SJCRH30 (cell line): ENCODE measurements at regions not wholly inside any gene's neighbourhood (a gene's known extent, or its start where the extent isn't known, plus 50 kb on each side); places are given as distances from the start of the nearest gene placed in this dataset.

Source experiments
- DNase-seq, 2 experiments: peaks; one replicate each; pipeline ENCODE4 v3.0.0-alpha.2; 2015 to 2020
- H3K27ac ChIP-seq: fragments of 250-450 bp; sonication (Bioruptor Pico); 2 replicates; pipeline ENCODE4 v1.5.1; 2020; ENCODE audit warnings: mild to moderate bottlenecking, moderate library complexity
- H3K27me3 ChIP-seq: fragments of 250-450 bp; sonication (Bioruptor Pico); 2 replicates; pipeline ENCODE4 v1.5.1; 2020; ENCODE audit warnings: mild to moderate bottlenecking, moderate library complexity
- H3K36me3 ChIP-seq: fragments of 250-450 bp; sonication (Bioruptor Pico); 2 replicates; pipeline ENCODE4 v1.5.1; 2020; ENCODE audit warnings: mild to moderate bottlenecking, moderate library complexity
- H3K4me1 ChIP-seq: fragments of 250-450 bp; sonication (Bioruptor Pico); 2 replicates; pipeline ENCODE4 v1.5.1; 2020; ENCODE audit warnings: mild to moderate bottlenecking, moderate library complexity
- H3K4me3 ChIP-seq: fragments of 250-450 bp; sonication (Bioruptor Pico); 2 replicates; pipeline ENCODE4 v1.5.1; 2020; ENCODE audit warnings: mild to moderate bottlenecking, moderate library complexity
- H3K9me3 ChIP-seq: fragments of 250-450 bp; sonication (Bioruptor Pico); replicated peaks from 2 replicates; pipeline ENCODE4 v1.5.1; 2020; ENCODE audit warnings: mild to moderate bottlenecking, moderate library complexity

DNA sequence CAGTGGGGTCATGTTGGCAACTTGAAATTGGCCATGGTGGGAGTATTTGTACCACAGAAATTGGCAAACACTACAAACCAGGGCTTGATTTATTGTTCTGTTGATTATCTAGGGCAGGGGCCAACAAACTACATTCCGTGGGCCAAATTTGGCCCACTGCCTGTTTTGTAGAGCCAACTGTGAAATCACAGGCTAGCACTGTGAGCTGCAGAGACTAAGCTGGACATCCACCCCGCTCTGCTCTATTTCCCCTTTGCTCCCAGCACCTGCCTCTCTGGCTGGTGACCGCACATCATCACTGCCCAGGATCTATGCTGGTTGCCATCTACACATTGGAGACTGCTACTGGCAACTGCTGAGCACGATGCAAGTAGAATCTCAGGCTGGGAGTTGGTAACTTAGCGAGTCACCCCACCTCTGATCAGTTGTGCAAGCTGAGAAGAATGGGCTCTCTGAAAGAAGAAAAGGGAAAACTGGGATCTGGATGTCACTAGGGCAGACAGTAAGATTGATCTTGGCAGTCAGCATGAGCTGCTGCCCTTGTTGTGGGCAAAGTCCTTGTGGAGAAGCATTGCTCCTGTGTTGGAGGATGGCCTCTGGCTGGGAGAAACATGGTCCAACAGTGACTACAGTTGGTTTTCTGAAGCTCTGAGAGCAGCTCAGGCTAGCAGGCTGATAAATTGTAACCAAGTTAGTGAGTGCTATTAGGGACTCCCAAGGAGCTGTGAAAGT lies 144.7 kb upstream of the RAD23B start:
- Histone ChIP-seq H3K36me3 (no peaks in the 10 kb centered on the region), H3K27me3 (no peaks in the 10 kb centered on the region), H3K4me3 (no peak overlapping the region), H3K4me1 (no peaks in the 10 kb centered on the region), H3K27ac (no peak overlapping the region), H3K9me3 (no peaks in the 10 kb centered on the region; the same call in 1 of the 2 replicates)
- peak; percentile 51 to 59 for DNase-seq

DNA sequence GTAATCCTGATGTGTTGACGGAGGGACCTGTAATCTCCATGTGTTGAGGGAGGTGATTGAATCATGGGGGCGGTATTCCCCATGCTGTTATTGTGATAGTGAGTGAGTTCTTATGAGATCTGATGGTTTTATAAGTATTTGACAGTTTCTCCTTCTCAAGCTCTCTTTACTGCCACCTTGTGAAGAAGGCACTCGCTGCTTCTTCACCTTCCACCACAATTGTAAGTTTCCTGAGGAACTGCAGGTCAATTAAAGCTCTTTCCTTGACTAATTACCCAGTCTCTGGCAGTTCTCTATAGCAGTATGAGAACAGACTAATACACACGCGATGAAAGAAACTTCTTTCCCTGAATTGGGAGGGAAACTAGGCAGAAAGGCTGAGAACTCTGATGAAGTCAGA lies 141.1 kb upstream of the RAD23B start:
- Histone ChIP-seq H3K4me3 (no peak overlapping the region), H3K36me3 (no peaks in the 10 kb centered on the region), H3K4me1 (no peaks in the 10 kb centered on the region), H3K9me3 (no peaks in the 10 kb centered on the region; the same call in 1 of the 2 replicates), H3K27me3 (0 out of 2 replicates have a peak, but pooled peaks cover 3% of the 10 kb centered on the region), H3K27ac (no peak overlapping the region)
- DNase-seq: no peak

GRCh38 chr9:107142430-107142829 lies 140.6 kb upstream of the RAD23B start:
- Histone ChIP-seq H3K36me3 (no peaks in the 10 kb centered on the region), H3K9me3 (no peaks in the 10 kb centered on the region; the same call in 1 of the 2 replicates), H3K4me3 (no peak overlapping the region), H3K4me1 (no peaks in the 10 kb centered on the region), H3K27ac (no peak overlapping the region), H3K27me3 (0 out of 2 replicates have a peak, but pooled peaks cover 3% of the 10 kb centered on the region)
- DNase-seq: no peak

- Histone ChIP-seq H3K9me3 (no peaks in the 10 kb centered on the region), H3K4me1 (no peaks in the 10 kb centered on the region), H3K4me3 (no peak overlapping the region), H3K27ac (no peak overlapping the region), H3K27me3 (0 out of 2 replicates have a peak, but pooled peaks cover 3% of the 10 kb centered on the region), H3K36me3 (no peaks in the 10 kb centered on the region)
- no peak for DNase-seq
Observed at GRCh38 chr9:107142896-107143603, 140.0 kb upstream of the RAD23B start.

- Histone ChIP-seq H3K27ac (no peak overlapping the region), H3K27me3 (0 out of 2 replicates have a peak, but pooled peaks cover 3% of the 10 kb centered on the region), H3K36me3 (no peaks in the 10 kb centered on the region), H3K9me3 (no peaks in the 10 kb centered on the region), H3K4me3 (no peak overlapping the region), H3K4me1 (no peaks in the 10 kb centered on the region)
- no peak for DNase-seq
Observed at GRCh38 chr9:107144475-107144874, 138.6 kb upstream of the RAD23B start.

DNA sequence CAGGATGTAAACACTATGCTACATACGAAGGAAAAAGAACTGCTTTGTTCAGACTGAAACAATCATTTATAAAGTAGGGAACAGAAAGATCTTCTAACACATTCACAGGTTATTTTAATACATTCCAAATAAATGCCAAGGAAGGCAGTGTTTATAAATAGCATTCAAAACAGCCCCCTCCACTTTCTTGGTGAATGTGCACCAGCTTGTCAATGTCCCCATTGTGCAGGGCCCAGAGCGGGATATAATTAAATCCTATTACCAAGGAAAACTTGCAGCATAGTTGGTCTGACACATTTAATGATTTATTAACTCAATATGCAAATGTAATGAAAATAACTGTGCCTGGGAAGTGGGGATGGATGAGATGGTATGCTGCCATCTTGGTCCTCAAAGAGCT lies 135.9 kb upstream of the RAD23B start:
- no peaks in the 10 kb centered on the region; the same call in 1 of the 2 replicates for H3K4me1 ChIP-seq
- H3K27ac ChIP-seq: no peak overlapping the region
- H3K4me3 ChIP-seq: no peak overlapping the region
- no peaks in the 10 kb centered on the region for H3K36me3 ChIP-seq
- H3K9me3 ChIP-seq: no peaks in the 10 kb centered on the region
- H3K27me3 ChIP-seq: 0 out of 2 replicates have a peak, but pooled peaks cover 3% of the 10 kb centered on the region
- DNase-seq: no peak

DNA sequence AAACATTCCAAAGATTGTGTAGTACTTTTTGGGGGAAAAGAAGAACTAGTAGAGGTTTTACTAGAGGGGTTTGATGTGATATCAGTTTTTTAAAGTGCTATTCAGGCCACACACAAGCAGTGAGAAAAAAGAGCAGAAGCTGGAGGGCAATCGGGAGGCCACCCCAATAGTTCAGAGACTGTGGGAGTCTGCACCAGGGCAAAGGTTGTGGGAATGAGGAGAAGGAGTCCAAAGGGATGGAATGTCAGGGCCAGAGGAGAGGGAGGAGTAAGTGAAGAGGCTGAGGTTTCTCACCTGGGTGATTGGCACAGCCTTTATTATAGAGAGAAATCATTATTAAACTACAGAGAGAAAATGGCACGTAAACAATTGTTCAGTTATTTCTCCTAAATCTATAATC lies 134.9 kb upstream of the RAD23B start:
- DNase-seq: no peak
- 0 out of 2 replicates have a peak, but pooled peaks cover 3% of the 10 kb centered on the region for H3K27me3 ChIP-seq
- H3K4me1 ChIP-seq: no peaks in the 10 kb centered on the region; the same call in 1 of the 2 replicates
- no peak overlapping the region for H3K27ac ChIP-seq
- H3K4me3 ChIP-seq: no peak overlapping the region
- no peaks in the 10 kb centered on the region for H3K36me3 ChIP-seq
- H3K9me3 ChIP-seq: no peaks in the 10 kb centered on the region

- Histone ChIP-seq H3K27ac (no peak overlapping the region), H3K9me3 (no peaks in the 10 kb centered on the region), H3K36me3 (no peaks in the 10 kb centered on the region), H3K4me3 (no peak overlapping the region), H3K4me1 (peaks cover 3% of the 10 kb centered on the region; the same call in 1 of the 2 replicates), H3K27me3 (0 out of 2 replicates have a peak, but pooled peaks cover 3% of the 10 kb centered on the region)
- peak; percentile 25 to 57 for DNase-seq
Observed at GRCh38 chr9:107149756-107150155, 133.3 kb upstream of the RAD23B start.

GRCh38 chr9:107153336-107153735 lies 129.7 kb upstream of the RAD23B start:
- Histone ChIP-seq H3K4me1 (peaks cover 3% of the 10 kb centered on the region; the same call in 1 of the 2 replicates), H3K27me3 (no peaks in the 10 kb centered on the region), H3K36me3 (no peaks in the 10 kb centered on the region), H3K4me3 (no peak overlapping the region), H3K27ac (no peak overlapping the region), H3K9me3 (no peaks in the 10 kb centered on the region)
- DNase-seq: peak; percentile 23 to 31

DNA sequence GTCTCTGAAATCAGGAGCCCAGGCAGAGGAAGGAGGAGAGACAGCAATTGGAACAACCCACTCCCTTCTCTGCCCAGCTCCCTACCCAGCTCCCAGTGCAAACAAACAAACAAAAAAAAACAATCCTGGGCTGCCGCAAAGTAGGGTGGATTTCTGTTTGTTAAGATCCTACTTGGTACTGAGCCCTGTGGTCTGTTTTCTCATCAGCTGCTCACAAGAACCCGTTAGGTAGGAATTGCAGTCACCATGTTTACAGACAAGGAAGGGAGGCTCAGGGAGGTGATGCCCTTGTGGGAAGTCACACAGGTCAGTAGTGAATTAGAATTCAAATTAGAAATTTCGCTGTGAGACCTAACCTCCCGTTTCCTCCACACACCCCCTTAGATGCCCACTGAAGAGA lies 128.8 kb upstream of the RAD23B start:
- no peaks in the 10 kb centered on the region for H3K9me3 ChIP-seq
- DNase-seq: no peak
- H3K27me3 ChIP-seq: no peaks in the 10 kb centered on the region
- no peaks in the 10 kb centered on the region for H3K36me3 ChIP-seq
- H3K4me1 ChIP-seq: peaks cover 3% of the 10 kb centered on the region; the same call in 1 of the 2 replicates
- no peak overlapping the region for H3K27ac ChIP-seq
- H3K4me3 ChIP-seq: no peak overlapping the region

DNA sequence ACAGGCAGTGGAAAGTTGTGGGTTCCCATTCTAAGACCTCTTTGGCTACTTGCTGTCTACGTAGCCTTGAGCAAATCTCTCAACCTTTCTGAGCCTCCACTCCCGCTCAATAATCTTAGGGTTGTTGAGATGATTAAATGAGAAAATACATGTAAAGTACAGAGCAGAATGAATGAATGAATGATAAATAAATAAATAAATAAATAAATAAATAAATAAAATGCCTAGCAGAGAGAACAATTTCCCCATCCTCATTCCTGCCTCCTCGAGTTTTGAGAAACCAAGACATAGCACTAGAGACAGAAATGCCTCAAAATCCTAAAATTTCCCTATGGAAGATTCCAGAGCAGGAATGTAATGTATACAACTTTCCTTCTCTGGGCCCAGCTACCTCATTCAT lies 128.3 kb upstream of the RAD23B start:
- Histone ChIP-seq H3K36me3 (no peaks in the 10 kb centered on the region), H3K27ac (no peak overlapping the region), H3K9me3 (no peaks in the 10 kb centered on the region), H3K4me3 (no peak overlapping the region), H3K27me3 (no peaks in the 10 kb centered on the region), H3K4me1 (peaks cover 3% of the 10 kb centered on the region; the same call in 1 of the 2 replicates)
- no peak for DNase-seq

- no peaks in the 10 kb centered on the region for H3K36me3 ChIP-seq
- no peaks in the 10 kb centered on the region for H3K9me3 ChIP-seq
- DNase-seq: no peak
- H3K27me3 ChIP-seq: no peaks in the 10 kb centered on the region
- peaks cover 3% of the 10 kb centered on the region; the same call in 1 of the 2 replicates for H3K4me1 ChIP-seq
- H3K27ac ChIP-seq: no peak overlapping the region
- no peak overlapping the region for H3K4me3 ChIP-seq
Observed at GRCh38 chr9:107155244-107155817, 127.7 kb upstream of the RAD23B start.

DNA sequence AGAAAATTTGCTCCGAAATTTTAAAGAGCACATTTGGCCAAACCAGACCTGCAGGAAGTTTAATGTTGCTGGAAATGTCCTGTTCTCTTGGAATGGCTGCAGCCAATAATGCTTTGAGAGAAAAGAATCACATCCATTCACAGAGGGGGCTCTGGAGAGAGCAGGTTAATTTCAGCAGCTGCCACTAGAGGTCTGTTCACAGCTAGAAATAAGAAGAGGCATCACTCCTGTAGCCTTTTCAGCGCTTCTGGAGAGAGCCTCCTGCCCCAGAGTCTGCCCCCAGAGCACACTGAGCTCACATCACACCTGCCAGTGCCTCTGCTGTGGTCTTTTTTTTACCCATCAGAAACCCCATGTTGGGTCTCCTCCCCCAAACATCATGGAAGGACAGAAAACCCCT lies 124.8 kb upstream of the RAD23B start:
- peak; percentile 17 to 45 for DNase-seq
- Histone ChIP-seq H3K27me3 (no peaks in the 10 kb centered on the region), H3K36me3 (no peaks in the 10 kb centered on the region)

GRCh38 chr9:107161338-107161737 lies 121.7 kb upstream of the RAD23B start:
- H3K4me3 ChIP-seq: no peak overlapping the region
- H3K9me3 ChIP-seq: no peaks in the 10 kb centered on the region
- H3K36me3 ChIP-seq: no peaks in the 10 kb centered on the region
- DNase-seq: no peak
- no peaks in the 10 kb centered on the region; the same call in 1 of the 2 replicates for H3K27me3 ChIP-seq
- no peak overlapping the region for H3K27ac ChIP-seq
- H3K4me1 ChIP-seq: no peaks in the 10 kb centered on the region

More for the DNA sequence above, 124.8 kb upstream of the RAD23B start:
- Histone ChIP-seq H3K27ac (no peak overlapping the region), H3K4me3 (no peak overlapping the region), H3K9me3 (no peaks in the 10 kb centered on the region), H3K4me1 (0 out of 2 replicates have a peak, but pooled peaks cover 3% of the 10 kb centered on the region)

- no peak overlapping the region for H3K4me3 ChIP-seq
- no peak for DNase-seq
- H3K27ac ChIP-seq: no peak overlapping the region
- H3K9me3 ChIP-seq: no peaks in the 10 kb centered on the region
- no peaks in the 10 kb centered on the region for H3K4me1 ChIP-seq
- no peaks in the 10 kb centered on the region for H3K36me3 ChIP-seq
- H3K27me3 ChIP-seq: no peaks in the 10 kb centered on the region; the same call in 1 of the 2 replicates
Observed at GRCh38 chr9:107163370-107163769, 119.7 kb upstream of the RAD23B start.
